Medulla oblongata (tissue), 1 donor: ENCODE measurements at regions not wholly inside any gene's neighbourhood (a gene's known extent, or its start where the extent isn't known, plus 50 kb on each side); places are given as distances from the start of the nearest gene placed in this dataset.

ENCODE experiments used
- DNase-seq: peaks from one replicate; pipeline ENCODE4 v3.0.0-alpha.2; 2015; ENCODE audit errors: extremely low spot score

GRCh38 chr4:28179126-28179525, 1318.5 kb downstream of the STIM2 start:
- no peak for DNase-seq

GRCh38 chr4:28209371-28209924, 1348.8 kb downstream of the STIM2 start:
- no peak for DNase-seq

GRCh38 chr4:28211676-28212470, 1351.2 kb downstream of the STIM2 start:
- no peak for DNase-seq

- DNase-seq = no peak
Observed at GRCh38 chr4:28221536-28221935, 1360.9 kb downstream of the STIM2 start.

- DNase-seq = peak; percentile 41
Observed at GRCh38 chr4:28225050-28225449, 1364.4 kb downstream of the STIM2 start.

GRCh38 chr4:28225689-28226353, 1365.2 kb downstream of the STIM2 start:
- DNase-seq = peak; percentile 52

GRCh38 chr4:28226962-28227361, 1366.3 kb downstream of the STIM2 start:
- no peak for DNase-seq

GRCh38 chr4:28227764-28228163, 1367.1 kb downstream of the STIM2 start:
- DNase-seq = no peak

GRCh38 chr4:28228561-28229491, 1368.2 kb downstream of the STIM2 start:
- no peak for DNase-seq

- no peak for DNase-seq
Observed at GRCh38 chr4:28232376-28232775, 1371.7 kb downstream of the STIM2 start.

- DNase-seq = no peak
Observed at GRCh38 chr4:28232951-28233350, 1372.3 kb downstream of the STIM2 start.

- DNase-seq = no peak
Observed at GRCh38 chr4:28233724-28234123, 1373.1 kb downstream of the STIM2 start.

GRCh38 chr4:28238876-28239275, 1378.2 kb downstream of the STIM2 start:
- no peak for DNase-seq

- no peak for DNase-seq
Observed at GRCh38 chr4:28241021-28241420, 1380.4 kb downstream of the STIM2 start.

- no peak for DNase-seq
Observed at GRCh38 chr4:28247805-28248204, 1387.2 kb downstream of the STIM2 start.

GRCh38 chr4:28248269-28248668, 1387.6 kb downstream of the STIM2 start:
- DNase-seq = no peak

GRCh38 chr4:28250646-28251045, 1390.0 kb downstream of the STIM2 start:
- no peak for DNase-seq

GRCh38 chr4:28251831-28252230, 1391.2 kb downstream of the STIM2 start:
- DNase-seq = no peak

GRCh38 chr4:28254003-28254402, 1393.4 kb downstream of the STIM2 start:
- DNase-seq = no peak

- no peak for DNase-seq
Observed at GRCh38 chr4:28256295-28256694, 1395.7 kb downstream of the STIM2 start.

GRCh38 chr4:28259951-28260350, 1399.3 kb downstream of the STIM2 start:
- no peak for DNase-seq

- DNase-seq = no peak
Observed at GRCh38 chr4:28267166-28267565, 1406.5 kb downstream of the STIM2 start.
